ENCODE measurements at regions not wholly inside any gene's neighbourhood (a gene's known extent, or its start where the extent isn't known, plus 50 kb on each side); places are given as distances from the start of the nearest gene placed in this dataset.

GRCh38 chrX:27404366-27404765, 58.8 kb downstream of the PPP4R3C start:
- no peak for TF ChIP-seq CTCF (IDR thresholded peaks at IDR 0.05; ENCODE audit: low read depth, low read length)
- H3K4me3 ChIP-seq (ENCODE audit: low read depth, low read length), result no peak overlapping the region

GRCh38 chrX:27399146-27399456, 64.0 kb downstream of the PPP4R3C start:
- no peak for TF ChIP-seq CTCF (IDR thresholded peaks at IDR 0.05; ENCODE audit: low read depth, low read length)
- H3K4me3 ChIP-seq (ENCODE audit: low read depth, low read length), result no peak overlapping the region

- no peak overlapping the region for H3K4me3 ChIP-seq (ENCODE audit: low read depth, low read length)
- TF ChIP-seq CTCF (IDR thresholded peaks at IDR 0.05; ENCODE audit: low read depth, low read length), result no peak
These were observed 71.5 kb downstream of the PPP4R3C start for GRCh38 chrX:27391623-27392022.

GRCh38 chrX:27381419-27381818, 81.7 kb downstream of the PPP4R3C start:
- no peak overlapping the region for H3K4me3 ChIP-seq (ENCODE audit: low read depth, low read length)
- no peak for TF ChIP-seq CTCF (IDR thresholded peaks at IDR 0.05; ENCODE audit: low read depth, low read length)

GRCh38 chrX:27380163-27380845, 82.8 kb downstream of the PPP4R3C start:
- H3K4me3 ChIP-seq (ENCODE audit: low read depth, low read length), result no peak overlapping the region
- TF ChIP-seq CTCF (IDR thresholded peaks at IDR 0.05; ENCODE audit: low read depth, low read length), result no peak

- TF ChIP-seq CTCF (IDR thresholded peaks at IDR 0.05; ENCODE audit: low read depth, low read length), result no peak
- H3K4me3 ChIP-seq (ENCODE audit: low read depth, low read length), result no peak overlapping the region
These were observed 109.1 kb downstream of the PPP4R3C start for GRCh38 chrX:27354021-27354420.

GRCh38 chrX:27350476-27350875, 112.7 kb downstream of the PPP4R3C start:
- no peak for TF ChIP-seq CTCF (IDR thresholded peaks at IDR 0.05; ENCODE audit: low read depth, low read length)
- H3K4me3 ChIP-seq (ENCODE audit: low read depth, low read length), result no peak overlapping the region

Measured in WI38 (cell line).